ENCODE measurements at regions not wholly inside any gene's neighbourhood (a gene's known extent, or its start where the extent isn't known, plus 50 kb on each side); places are given as distances from the start of the nearest gene placed in this dataset.

GRCh38 chrX:9383655-9384054, 81.2 kb upstream of the TBL1X start:
- TF ChIP-seq, protein P1, sequence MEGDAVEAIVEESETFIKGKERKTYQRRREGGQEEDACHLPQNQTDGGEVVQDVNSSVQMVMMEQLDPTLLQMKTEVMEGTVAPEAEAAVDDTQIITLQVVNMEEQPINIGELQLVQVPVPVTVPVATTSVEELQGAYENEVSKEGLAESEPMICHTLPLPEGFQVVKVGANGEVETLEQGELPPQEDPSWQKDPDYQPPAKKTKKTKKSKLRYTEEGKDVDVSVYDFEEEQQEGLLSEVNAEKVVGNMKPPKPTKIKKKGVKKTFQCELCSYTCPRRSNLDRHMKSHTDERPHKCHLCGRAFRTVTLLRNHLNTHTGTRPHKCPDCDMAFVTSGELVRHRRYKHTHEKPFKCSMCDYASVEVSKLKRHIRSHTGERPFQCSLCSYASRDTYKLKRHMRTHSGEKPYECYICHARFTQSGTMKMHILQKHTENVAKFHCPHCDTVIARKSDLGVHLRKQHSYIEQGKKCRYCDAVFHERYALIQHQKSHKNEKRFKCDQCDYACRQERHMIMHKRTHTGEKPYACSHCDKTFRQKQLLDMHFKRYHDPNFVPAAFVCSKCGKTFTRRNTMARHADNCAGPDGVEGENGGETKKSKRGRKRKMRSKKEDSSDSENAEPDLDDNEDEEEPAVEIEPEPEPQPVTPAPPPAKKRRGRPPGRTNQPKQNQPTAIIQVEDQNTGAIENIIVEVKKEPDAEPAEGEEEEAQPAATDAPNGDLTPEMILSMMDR (IDR thresholded peaks at IDR 0.05) = no peak
- Histone ChIP-seq H3K27me3 (no peaks in the 10 kb centered on the region), H3K9me3 (no peaks in the 10 kb centered on the region), H3K4me3 (no peak overlapping the region), H3K36me3 (no peaks in the 10 kb centered on the region), H3K4me1 (peaks cover 0 to 3% of the 10 kb centered on the region in 2 donors), H3K27ac (no peak overlapping the region)
- no peak for DNase-seq
- intact Hi-C loops (cut with DNase I) = no loop called here
- no peak for ATAC-seq

- Histone ChIP-seq H3K36me3 (no peaks in the 10 kb centered on the region), H3K4me3 (no peak overlapping the region), H3K9me3 (no peaks in the 10 kb centered on the region), H3K27me3 (no peaks in the 10 kb centered on the region), H3K27ac (no peak overlapping the region), H3K4me1 (no peaks in the 10 kb centered on the region)
- DNase-seq (no peak), ATAC-seq (no peak)
- intact Hi-C loops (cut with DNase I) = no loop called here
- TF ChIP-seq, protein P1 (IDR thresholded peaks at IDR 0.05) = no peak
Measured at GRCh38 chrX:9388450-9388849, 76.4 kb upstream of the TBL1X start.

DNA sequence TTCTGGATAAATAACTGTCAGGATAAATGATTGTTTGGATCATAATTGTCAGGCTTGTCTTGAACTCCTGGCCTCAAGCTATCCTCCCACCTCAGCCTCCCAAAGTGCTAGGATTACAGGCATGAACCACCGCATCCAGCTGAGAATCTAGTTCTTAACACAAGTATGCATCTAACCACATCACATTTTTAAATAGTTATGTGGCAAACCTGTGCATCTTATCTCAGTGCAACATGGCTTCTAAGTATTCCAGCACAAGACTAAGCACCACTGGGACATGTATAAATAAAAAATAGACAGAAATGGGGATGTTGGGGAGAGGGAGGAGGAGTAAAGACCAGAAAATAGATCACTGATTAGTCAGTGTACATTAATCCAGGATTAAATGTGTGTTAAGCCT, 74.7 kb upstream of the TBL1X start:
- ATAC-seq (no peak), DNase-seq (no peak)
- H3K36me3 ChIP-seq = no peaks in the 10 kb centered on the region
- TF ChIP-seq, protein P1 (IDR thresholded peaks at IDR 0.05) = no peak
- H3K4me3 ChIP-seq = no peak overlapping the region
- intact Hi-C loops (cut with DNase I) = no loop called here
- H3K27me3 ChIP-seq = no peaks in the 10 kb centered on the region
- no peaks in the 10 kb centered on the region for H3K4me1 ChIP-seq
- no peak overlapping the region for H3K27ac ChIP-seq
- no peaks in the 10 kb centered on the region for H3K9me3 ChIP-seq

DNA sequence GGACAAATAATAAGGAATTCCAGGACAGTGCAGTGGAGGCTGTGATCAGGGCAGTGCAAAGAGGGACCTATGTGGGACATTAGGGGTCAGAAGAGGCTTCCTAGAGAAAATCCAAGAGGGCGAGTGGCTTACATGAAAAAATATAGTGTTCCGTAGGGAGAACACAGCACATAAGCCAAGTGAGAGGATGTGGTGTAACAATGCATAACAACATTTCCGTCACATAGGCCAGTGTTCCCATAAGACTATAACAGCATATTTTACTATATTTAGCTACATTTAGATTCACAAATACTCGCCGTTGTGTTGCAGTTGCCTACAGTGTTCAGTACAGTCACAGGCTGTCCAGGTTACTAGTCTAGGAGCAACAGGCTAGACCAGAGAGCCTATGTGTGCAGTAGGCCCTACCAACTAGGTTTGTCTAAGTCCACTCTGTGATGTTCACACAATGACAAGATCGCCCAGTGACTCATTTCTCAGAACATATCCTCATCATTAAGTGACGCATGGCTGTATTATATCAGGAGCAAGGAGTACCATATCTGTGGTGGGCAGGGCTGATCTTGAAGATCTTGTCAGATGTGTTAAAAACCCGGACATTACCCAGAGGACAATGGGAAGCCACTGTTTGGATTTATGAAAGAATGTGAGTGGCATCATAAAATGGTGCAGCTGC, 74.0 kb upstream of the TBL1X start:
- ATAC-seq (no peak), DNase-seq (no peak)
- Histone ChIP-seq H3K9me3 (no peaks in the 10 kb centered on the region), H3K4me1 (no peaks in the 10 kb centered on the region), H3K27ac (no peak overlapping the region), H3K4me3 (no peak overlapping the region), H3K27me3 (no peaks in the 10 kb centered on the region), H3K36me3 (no peaks in the 10 kb centered on the region)
- intact Hi-C loops (cut with DNase I) = no loop called here
- TF ChIP-seq, protein P1 (IDR thresholded peaks at IDR 0.05) = no peak

DNA sequence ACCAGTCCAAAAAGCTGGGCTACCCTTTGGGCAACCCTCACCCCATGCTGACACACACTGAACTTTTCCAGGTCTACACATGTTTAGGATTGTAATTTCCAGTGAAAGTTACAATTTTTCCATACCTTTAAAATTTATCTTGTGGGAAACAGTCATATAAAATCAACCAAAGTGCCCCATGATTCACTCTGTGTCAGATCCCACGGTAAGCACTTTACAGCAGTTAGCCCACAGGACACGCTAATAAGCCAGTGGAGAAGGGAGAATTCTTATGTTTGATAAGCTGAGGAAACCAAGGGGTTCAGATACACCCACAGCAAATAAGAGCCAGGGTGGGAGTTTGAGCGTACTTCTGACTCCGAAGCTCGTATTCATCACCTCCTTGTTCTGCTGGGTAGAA, 72.4 kb upstream of the TBL1X start:
- no peaks in the 10 kb centered on the region for H3K9me3 ChIP-seq
- no peak overlapping the region for H3K4me3 ChIP-seq
- ATAC-seq = no peak
- intact Hi-C loops (cut with DNase I) = no loop called here
- H3K27ac ChIP-seq = no peak overlapping the region
- TF ChIP-seq, protein P1 (IDR thresholded peaks at IDR 0.05) = no peak
- H3K4me1 ChIP-seq = no peaks in the 10 kb centered on the region
- DNase-seq = no peak
- H3K27me3 ChIP-seq = no peaks in the 10 kb centered on the region
- H3K36me3 ChIP-seq = no peaks in the 10 kb centered on the region
